ENCODE measurements at regions not wholly inside any gene's neighbourhood (a gene's known extent, or its start where the extent isn't known, plus 50 kb on each side); places are given as distances from the start of the nearest gene placed in this dataset.

DNA sequence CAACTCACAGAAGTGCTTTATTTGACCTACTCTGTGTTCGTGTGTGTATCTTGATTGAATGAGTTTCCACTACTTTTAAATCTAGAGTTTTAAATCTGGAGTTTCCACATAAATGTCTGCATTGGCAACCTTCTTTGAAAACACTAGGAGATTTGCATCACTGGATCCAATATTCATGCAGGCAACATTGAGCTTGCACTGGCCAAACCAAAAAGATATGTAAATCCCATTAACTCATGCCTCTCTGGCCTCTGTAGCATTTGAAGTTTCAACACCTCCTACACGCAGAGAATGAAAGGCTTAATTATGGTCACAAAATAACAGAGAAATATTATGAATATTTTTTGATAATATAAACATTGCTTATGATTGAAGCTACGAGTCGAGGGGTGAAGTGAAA is 178.6 kb downstream of the DUSP6 start:
- TF ChIP-seq, protein P1, sequence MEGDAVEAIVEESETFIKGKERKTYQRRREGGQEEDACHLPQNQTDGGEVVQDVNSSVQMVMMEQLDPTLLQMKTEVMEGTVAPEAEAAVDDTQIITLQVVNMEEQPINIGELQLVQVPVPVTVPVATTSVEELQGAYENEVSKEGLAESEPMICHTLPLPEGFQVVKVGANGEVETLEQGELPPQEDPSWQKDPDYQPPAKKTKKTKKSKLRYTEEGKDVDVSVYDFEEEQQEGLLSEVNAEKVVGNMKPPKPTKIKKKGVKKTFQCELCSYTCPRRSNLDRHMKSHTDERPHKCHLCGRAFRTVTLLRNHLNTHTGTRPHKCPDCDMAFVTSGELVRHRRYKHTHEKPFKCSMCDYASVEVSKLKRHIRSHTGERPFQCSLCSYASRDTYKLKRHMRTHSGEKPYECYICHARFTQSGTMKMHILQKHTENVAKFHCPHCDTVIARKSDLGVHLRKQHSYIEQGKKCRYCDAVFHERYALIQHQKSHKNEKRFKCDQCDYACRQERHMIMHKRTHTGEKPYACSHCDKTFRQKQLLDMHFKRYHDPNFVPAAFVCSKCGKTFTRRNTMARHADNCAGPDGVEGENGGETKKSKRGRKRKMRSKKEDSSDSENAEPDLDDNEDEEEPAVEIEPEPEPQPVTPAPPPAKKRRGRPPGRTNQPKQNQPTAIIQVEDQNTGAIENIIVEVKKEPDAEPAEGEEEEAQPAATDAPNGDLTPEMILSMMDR (IDR thresholded peaks at IDR 0.05) = no peak
- TF ChIP-seq EZH2phosphoT487 (IDR thresholded peaks at IDR 0.05) = no peak
- TF ChIP-seq EZH2 (IDR thresholded peaks at IDR 0.05) = no peak
